HG03575 (cell line): ENCODE measurements at regions not wholly inside any gene's neighbourhood (a gene's known extent, or its start where the extent isn't known, plus 50 kb on each side); places are given as distances from the start of the nearest gene placed in this dataset.
"Not testable (repeated sequence)": the region's sequence is repeated elsewhere in the genome, so short reads cannot be mapped to it uniquely, and the experiment has no call there.

Source experiments
- ATAC-seq: cut with Tn5 transposase; IDR thresholded peaks from one replicate; pipeline ENCODE4 v1.9.1; 2021; ENCODE audit not compliant: unreplicated experiment, insufficient number of reproducible peaks, low FRiP score; ENCODE audit errors: extremely low read depth

- ATAC-seq, result no peak
These were observed 1392.9 kb upstream of the ACVR2A start for GRCh38 chr2:146451972-146452371.

- ATAC-seq, result no peak
These were observed 1394.7 kb upstream of the ACVR2A start for GRCh38 chr2:146450131-146450530.

- no peak for ATAC-seq
These were observed 1399.8 kb upstream of the ACVR2A start for GRCh38 chr2:146444987-146445386.

GRCh38 chr2:146444085-146444484 is 1400.7 kb upstream of the ACVR2A start:
- no peak for ATAC-seq

- no peak for ATAC-seq
These were observed 1406.6 kb upstream of the ACVR2A start for GRCh38 chr2:146438246-146438645.

GRCh38 chr2:146437712-146438111 is 1407.1 kb upstream of the ACVR2A start:
- no peak for ATAC-seq

GRCh38 chr2:146433116-146433875 is 1411.5 kb upstream of the ACVR2A start:
- no peak for ATAC-seq

- no peak for ATAC-seq
These were observed 1415.5 kb upstream of the ACVR2A start for GRCh38 chr2:146429366-146429765.

- no peak for ATAC-seq
These were observed 1426.9 kb upstream of the ACVR2A start for GRCh38 chr2:146417942-146418341.

GRCh38 chr2:146415291-146415690 is 1429.5 kb upstream of the ACVR2A start:
- ATAC-seq, result no peak

GRCh38 chr2:146414456-146414855 is 1430.4 kb upstream of the ACVR2A start:
- ATAC-seq, result no peak

GRCh38 chr2:146413086-146413610 is 1431.7 kb upstream of the ACVR2A start:
- no peak for ATAC-seq

- ATAC-seq, result no peak
These were observed 1432.2 kb upstream of the ACVR2A start for GRCh38 chr2:146412625-146413024.

- not testable (repeated sequence) for ATAC-seq
These were observed 1439.2 kb upstream of the ACVR2A start for GRCh38 chr2:146405402-146406309.

- not testable (repeated sequence) for ATAC-seq
These were observed 1441.2 kb upstream of the ACVR2A start for GRCh38 chr2:146403546-146404160.

- ATAC-seq, result no peak
These were observed 1452.2 kb upstream of the ACVR2A start for GRCh38 chr2:146392631-146393030.

- ATAC-seq, result no peak
These were observed 1452.6 kb upstream of the ACVR2A start for GRCh38 chr2:146392186-146392585.

GRCh38 chr2:146388757-146389156 is 1456.1 kb upstream of the ACVR2A start:
- ATAC-seq, result no peak

- no peak for ATAC-seq
These were observed 1458.7 kb upstream of the ACVR2A start for GRCh38 chr2:146386096-146386495.
